Fibroblast of the aortic adventitia (primary cell): ENCODE measurements at regions not wholly inside any gene's neighbourhood (a gene's known extent, or its start where the extent isn't known, plus 50 kb on each side); places are given as distances from the start of the nearest gene placed in this dataset.

Experiments
- DNase-seq: peaks from one replicate; pipeline ENCODE4 v3.0.0-alpha.2; 2010; ENCODE audit warnings: low read depth
- H3K4me3 ChIP-seq: 2 replicates; pipeline ENCODE4 v1.5.1; 2011; ENCODE audit warnings: low read depth, mild to moderate bottlenecking, control low read depth, low read length, moderate library complexity
- TF ChIP-seq, protein P1 (sequence below): IDR thresholded peaks from 2 replicates; pipeline ENCODE4 v1.5.1; 2011; ENCODE audit warnings: mild to moderate bottlenecking, low read length, control low read depth, inconsistent platforms; ENCODE audit not compliant: insufficient read depth

DNA sequence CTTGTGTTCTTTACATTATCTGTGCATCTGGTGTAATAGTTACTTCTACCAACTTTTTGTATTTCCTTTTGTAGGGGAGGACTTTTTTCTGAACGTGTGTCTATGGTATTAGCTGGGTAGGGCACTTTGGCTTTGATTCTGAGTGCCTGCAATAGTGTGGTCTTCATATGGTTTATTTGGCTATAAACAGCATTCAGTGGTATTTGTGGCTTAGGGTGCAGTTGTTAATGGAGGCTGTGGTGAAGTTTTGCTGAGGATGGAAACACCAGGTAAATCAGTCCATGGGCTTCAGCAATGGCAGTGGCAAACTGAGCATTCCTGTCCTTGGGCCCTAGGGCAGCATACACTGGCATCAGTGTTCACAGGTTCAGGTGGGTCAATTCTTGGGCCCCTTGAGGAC is 230.6 kb upstream of the CTNNB1 start:
- TF ChIP-seq, protein P1, sequence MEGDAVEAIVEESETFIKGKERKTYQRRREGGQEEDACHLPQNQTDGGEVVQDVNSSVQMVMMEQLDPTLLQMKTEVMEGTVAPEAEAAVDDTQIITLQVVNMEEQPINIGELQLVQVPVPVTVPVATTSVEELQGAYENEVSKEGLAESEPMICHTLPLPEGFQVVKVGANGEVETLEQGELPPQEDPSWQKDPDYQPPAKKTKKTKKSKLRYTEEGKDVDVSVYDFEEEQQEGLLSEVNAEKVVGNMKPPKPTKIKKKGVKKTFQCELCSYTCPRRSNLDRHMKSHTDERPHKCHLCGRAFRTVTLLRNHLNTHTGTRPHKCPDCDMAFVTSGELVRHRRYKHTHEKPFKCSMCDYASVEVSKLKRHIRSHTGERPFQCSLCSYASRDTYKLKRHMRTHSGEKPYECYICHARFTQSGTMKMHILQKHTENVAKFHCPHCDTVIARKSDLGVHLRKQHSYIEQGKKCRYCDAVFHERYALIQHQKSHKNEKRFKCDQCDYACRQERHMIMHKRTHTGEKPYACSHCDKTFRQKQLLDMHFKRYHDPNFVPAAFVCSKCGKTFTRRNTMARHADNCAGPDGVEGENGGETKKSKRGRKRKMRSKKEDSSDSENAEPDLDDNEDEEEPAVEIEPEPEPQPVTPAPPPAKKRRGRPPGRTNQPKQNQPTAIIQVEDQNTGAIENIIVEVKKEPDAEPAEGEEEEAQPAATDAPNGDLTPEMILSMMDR, result no peak
- DNase-seq, result no peak
- no peak overlapping the region for H3K4me3 ChIP-seq

DNA sequence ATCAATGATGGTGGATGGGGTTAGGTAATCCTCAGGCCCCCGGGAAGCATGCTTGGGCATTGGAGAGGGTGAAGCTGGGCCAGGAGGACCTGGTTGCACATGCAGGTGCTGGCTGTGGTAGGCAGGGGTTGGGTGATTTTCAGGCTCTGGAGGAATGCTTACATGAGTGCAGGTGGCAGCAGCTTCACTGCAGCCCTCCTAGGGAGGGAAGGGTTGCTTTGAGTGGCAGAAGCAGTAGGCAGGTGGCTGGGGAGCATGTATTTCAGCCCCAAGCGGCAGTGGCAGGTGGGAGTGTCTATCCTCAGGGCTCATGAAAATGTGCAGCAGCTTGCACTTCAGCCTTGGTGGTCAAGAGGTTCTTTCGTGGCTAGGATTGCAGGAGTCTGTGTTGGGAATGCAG is 230.0 kb upstream of the CTNNB1 start:
- TF ChIP-seq, protein P1, result no peak
- no peak overlapping the region for H3K4me3 ChIP-seq
- DNase-seq, result no peak

DNA sequence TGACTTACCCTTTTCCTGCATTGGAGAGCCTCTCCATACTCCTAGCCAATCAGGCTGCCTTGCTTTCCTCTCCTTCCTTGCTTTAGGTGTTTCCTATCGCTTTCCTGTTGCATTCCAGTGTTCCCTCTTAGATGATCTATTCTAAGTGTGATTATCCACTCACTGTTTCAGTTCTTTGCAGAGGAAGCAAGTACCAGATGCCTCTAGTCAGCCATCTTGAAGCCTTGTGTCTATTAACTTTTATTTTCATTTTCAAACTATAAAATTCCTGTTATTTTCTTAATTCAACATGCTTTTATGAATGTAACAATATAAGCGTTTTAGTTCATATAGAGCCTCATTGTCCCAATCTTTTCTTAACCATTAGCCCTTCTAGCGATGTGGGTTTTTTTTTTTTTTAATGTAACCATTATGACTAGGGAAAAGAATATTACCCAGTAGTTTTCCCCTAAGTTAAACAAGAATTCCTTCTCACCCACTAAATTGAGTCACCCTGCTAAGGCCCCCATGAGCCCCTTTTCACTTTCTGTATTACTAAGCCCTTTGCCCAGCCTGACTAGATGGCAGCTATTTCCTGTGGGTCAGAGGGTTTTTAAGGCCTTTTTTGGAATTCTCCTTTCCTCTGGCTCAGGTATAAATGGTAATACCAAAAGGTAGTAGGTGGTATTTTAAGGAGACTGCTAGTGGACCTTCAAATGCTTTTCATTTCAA is 229.4 kb upstream of the CTNNB1 start:
- DNase-seq, result no peak
- TF ChIP-seq, protein P1, result no peak
- H3K4me3 ChIP-seq, result no peak overlapping the region

DNA sequence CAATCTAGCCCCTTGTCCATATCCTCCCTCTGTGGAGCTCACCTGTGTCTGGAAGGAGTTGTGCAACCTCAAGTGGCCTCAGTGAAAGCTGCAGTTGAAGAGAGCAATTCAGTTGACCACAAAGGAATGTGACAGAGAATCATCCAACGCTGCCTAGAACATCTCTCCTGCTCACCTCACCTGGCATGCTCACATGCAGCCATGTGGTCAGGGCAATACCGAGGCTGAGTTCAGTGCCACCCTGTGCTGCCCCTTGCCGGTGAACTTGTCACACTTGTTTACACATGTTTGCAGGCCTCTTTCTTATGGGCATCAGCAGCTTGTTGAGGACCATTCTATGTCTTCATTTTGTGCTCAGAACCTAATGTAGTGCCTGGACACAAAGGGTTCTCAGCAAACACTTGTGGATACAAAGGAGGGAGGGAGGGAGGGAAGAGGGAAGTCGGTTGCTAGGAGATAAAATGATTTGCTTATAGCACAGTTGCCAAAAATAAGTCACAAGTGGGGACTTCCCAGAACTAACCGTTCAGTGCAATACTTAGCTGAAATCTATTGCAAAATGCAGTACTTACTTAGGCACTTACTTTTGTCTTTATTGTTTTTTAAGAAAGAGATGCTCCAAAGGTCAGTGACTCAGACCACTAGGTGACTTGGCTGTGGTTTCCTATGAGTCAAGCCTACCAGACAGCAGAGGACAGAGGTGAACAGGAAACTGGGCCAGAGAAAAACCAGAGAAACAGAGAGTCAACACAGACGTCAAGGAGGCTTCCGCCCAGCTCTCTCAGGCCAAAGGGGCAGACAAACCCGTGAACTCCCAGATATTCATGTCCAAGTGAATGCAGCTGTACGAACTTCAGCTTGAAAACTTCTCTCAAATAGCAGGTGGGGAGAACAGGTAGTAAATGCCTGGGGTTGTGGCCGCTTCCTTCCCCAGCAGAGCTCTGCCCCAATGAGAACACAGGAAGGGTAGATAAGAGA is 227.8 kb upstream of the CTNNB1 start:
- DNase-seq, result peak; percentile 95
- TF ChIP-seq, protein P1, result no peak
- H3K4me3 ChIP-seq, result no peak overlapping the region

DNA sequence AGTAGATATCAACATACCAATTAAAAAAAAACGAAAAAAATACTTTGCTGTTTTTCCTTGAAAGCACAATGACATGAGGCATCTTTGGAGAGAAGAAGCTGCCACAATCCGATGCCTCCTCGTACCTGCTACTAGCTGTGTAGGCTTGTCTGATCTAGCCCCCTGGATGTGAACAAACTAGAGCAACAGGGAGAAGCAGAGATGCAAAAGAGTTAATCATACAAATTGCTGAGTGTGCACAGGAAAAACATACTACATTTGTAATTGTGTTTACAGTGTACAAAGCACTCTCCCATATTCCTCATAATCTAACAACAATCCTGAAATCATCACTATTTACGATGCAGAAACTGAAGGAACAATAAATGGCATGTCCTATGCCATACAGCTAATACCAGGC is 227.0 kb upstream of the CTNNB1 start:
- TF ChIP-seq, protein P1, result no peak
- H3K4me3 ChIP-seq, result no peak overlapping the region
- no peak for DNase-seq

DNA sequence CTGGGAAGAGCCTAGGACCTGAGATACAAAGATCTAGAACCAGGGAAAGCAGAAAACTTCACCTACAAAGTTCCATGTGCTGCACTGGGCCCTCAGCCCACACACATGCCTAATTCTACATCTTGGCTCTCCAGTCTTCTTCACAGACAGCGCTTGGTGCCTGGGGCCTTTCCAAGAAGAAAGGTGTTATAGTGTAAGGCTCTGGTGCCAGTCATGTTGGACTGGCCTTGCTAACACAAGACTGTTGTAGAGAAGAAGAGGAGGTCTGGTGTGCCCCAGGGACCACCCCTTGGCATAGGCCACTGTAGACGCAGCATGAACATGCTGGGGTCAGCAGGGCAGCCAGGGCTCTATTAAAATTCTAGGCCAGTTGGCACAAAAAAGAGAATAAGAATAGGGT is 226.2 kb upstream of the CTNNB1 start:
- TF ChIP-seq, protein P1, result no peak
- no peak overlapping the region for H3K4me3 ChIP-seq
- DNase-seq, result no peak
